Daoy (cell line): ENCODE measurements at regions not wholly inside any gene's neighbourhood (a gene's known extent, or its start where the extent isn't known, plus 50 kb on each side); places are given as distances from the start of the nearest gene placed in this dataset.
"Not testable (repeated sequence)": the region's sequence is repeated elsewhere in the genome, so short reads cannot be mapped to it uniquely, and the experiment has no call there.

Experiments
- DNase-seq: peaks from one replicate; pipeline ENCODE4 v3.0.0-alpha.2; 2015; ENCODE audit warnings: low read depth

GRCh38 chr13:84654654-84655275 is 772.5 kb upstream of the SLITRK1 start:
- DNase-seq, result no peak

- no peak for DNase-seq
These were observed 771.8 kb upstream of the SLITRK1 start for GRCh38 chr13:84653915-84654534.

GRCh38 chr13:84651705-84652104 is 769.4 kb upstream of the SLITRK1 start:
- no peak for DNase-seq

- DNase-seq, result no peak
These were observed 769.0 kb upstream of the SLITRK1 start for GRCh38 chr13:84651288-84651687.

GRCh38 chr13:84649853-84650252 is 767.6 kb upstream of the SLITRK1 start:
- no peak for DNase-seq

GRCh38 chr13:84648069-84648640 is 765.9 kb upstream of the SLITRK1 start:
- no peak for DNase-seq

GRCh38 chr13:84646957-84647356 is 764.7 kb upstream of the SLITRK1 start:
- no peak for DNase-seq

GRCh38 chr13:84645196-84646012 is 763.1 kb upstream of the SLITRK1 start:
- DNase-seq, result no peak

- DNase-seq, result no peak
These were observed 759.2 kb upstream of the SLITRK1 start for GRCh38 chr13:84641491-84641890.

- DNase-seq, result no peak
These were observed 758.4 kb upstream of the SLITRK1 start for GRCh38 chr13:84640691-84641090.

- DNase-seq, result no peak
These were observed 748.2 kb upstream of the SLITRK1 start for GRCh38 chr13:84630476-84630875.

- no peak for DNase-seq
These were observed 734.6 kb upstream of the SLITRK1 start for GRCh38 chr13:84616864-84617263.

GRCh38 chr13:84609716-84610115 is 727.4 kb upstream of the SLITRK1 start:
- no peak for DNase-seq

- no peak for DNase-seq
These were observed 725.2 kb upstream of the SLITRK1 start for GRCh38 chr13:84607261-84608013.

- no peak for DNase-seq
These were observed 724.3 kb upstream of the SLITRK1 start for GRCh38 chr13:84606616-84607015.

GRCh38 chr13:84605927-84606326 is 723.7 kb upstream of the SLITRK1 start:
- DNase-seq, result no peak

- DNase-seq, result no peak
These were observed 709.2 kb upstream of the SLITRK1 start for GRCh38 chr13:84591444-84591843.

GRCh38 chr13:84590663-84591062 is 708.4 kb upstream of the SLITRK1 start:
- DNase-seq, result no peak

- DNase-seq, result no peak
These were observed 705.7 kb upstream of the SLITRK1 start for GRCh38 chr13:84588023-84588422.

GRCh38 chr13:84579901-84580300 is 697.6 kb upstream of the SLITRK1 start:
- DNase-seq, result not testable (repeated sequence)

GRCh38 chr13:84574851-84575250 is 692.6 kb upstream of the SLITRK1 start:
- DNase-seq, result no peak

GRCh38 chr13:84571264-84571663 is 689.0 kb upstream of the SLITRK1 start:
- DNase-seq, result no peak
